GM23338 (cell line): ENCODE measurements at regions not wholly inside any gene's neighbourhood (a gene's known extent, or its start where the extent isn't known, plus 50 kb on each side); places are given as distances from the start of the nearest gene placed in this dataset.

Experiments
- ATAC-seq: fragments of 200-7000 bp; cut with Tn5 transposase; 3 replicates; pipeline ENCODE4 v1.9.1; 2020
- DNase-seq: peaks from one replicate; pipeline ENCODE4 v3.0.0-alpha.2; 2015; ENCODE audit warnings: low spot score
- H2AFZ ChIP-seq: fragments of 200-600 bp; sonication (generic); 2 replicates; pipeline ENCODE4 v1.8.0; 2016; ENCODE audit warnings: antibody characterized with exemption, mild to moderate bottlenecking, moderate library complexity
- H3F3A ChIP-seq: fragments of 200-600 bp; sonication (generic); replicated peaks from 2 replicates; pipeline ENCODE4 v1.8.0; 2017; ENCODE audit warnings: antibody characterized with exemption, mixed run types, low read depth
- H3K27ac ChIP-seq: fragments of 200-600 bp; sonication (generic); 2 replicates; pipeline ENCODE4 v1.6.1; 2016; ENCODE audit warnings: low read depth
- H3K27me3 ChIP-seq: fragments of 200-600 bp; sonication (generic); 2 replicates; pipeline ENCODE4 v1.8.0; 2016; ENCODE audit warnings: mild to moderate bottlenecking, mixed run types, moderate library complexity; ENCODE audit not compliant: insufficient read depth
- H3K36me3 ChIP-seq: fragments of 200-600 bp; sonication (generic); 2 replicates; pipeline ENCODE4 v1.8.0; 2016; ENCODE audit warnings: mild to moderate bottlenecking; ENCODE audit not compliant: insufficient read depth
- H3K4me1 ChIP-seq: fragments of 200-600 bp; sonication (generic); 2 replicates; pipeline ENCODE4 v1.8.0; 2016; ENCODE audit warnings: mild to moderate bottlenecking, moderate library complexity; ENCODE audit not compliant: insufficient read depth
- H3K4me2 ChIP-seq: fragments of 200-600 bp; sonication (generic); 2 replicates; pipeline ENCODE4 v1.7.1; 2017; ENCODE audit warnings: mixed run types
- H3K4me3 ChIP-seq: fragments of 200-600 bp; sonication (generic); 2 replicates; pipeline ENCODE4 v1.6.1; 2016; ENCODE audit warnings: mixed run types
- H3K79me2 ChIP-seq: fragments of 200-600 bp; sonication (generic); replicated peaks from 2 replicates; pipeline ENCODE4 v1.8.0; 2017; ENCODE audit warnings: mild to moderate bottlenecking; ENCODE audit not compliant: insufficient read depth
- H3K9me2 ChIP-seq: fragments of 200-600 bp; sonication (generic); 2 replicates; pipeline ENCODE4 v1.8.0; 2017; ENCODE audit not compliant: insufficient read depth
- H4K20me1 ChIP-seq: fragments of 200-600 bp; sonication (generic); replicated peaks from 2 replicates; pipeline ENCODE4 v1.8.0; 2017; ENCODE audit warnings: mild to moderate bottlenecking; ENCODE audit not compliant: insufficient read depth
- H3K27ac Mint-ChIP-seq: 2 replicates; pipeline ENCODE4 v1.8.0; 2020; ENCODE audit warnings: inconsistent platforms, mild to moderate bottlenecking, moderate library complexity, mixed read lengths
- H3K27me3 Mint-ChIP-seq: 3 replicates; pipeline ENCODE4 v1.8.0; 2022; ENCODE audit warnings: low read depth, mild to moderate bottlenecking, moderate library complexity, mixed read lengths, inconsistent platforms; ENCODE audit not compliant: insufficient read depth, poor library complexity
- H3K36me3 Mint-ChIP-seq: 3 replicates; pipeline ENCODE4 v1.8.0; 2021; ENCODE audit warnings: low read depth, mild to moderate bottlenecking, inconsistent platforms, moderate library complexity, mixed read lengths
- H3K4me1 Mint-ChIP-seq: 3 replicates; pipeline ENCODE4 v1.8.0; 2020; ENCODE audit warnings: mild to moderate bottlenecking, inconsistent platforms, mixed read lengths
- H3K4me3 Mint-ChIP-seq: 3 replicates; pipeline ENCODE4 v1.8.0; 2021; ENCODE audit warnings: moderate library complexity, mild to moderate bottlenecking, inconsistent platforms, mixed read lengths
- H3K9me3 Mint-ChIP-seq: 3 replicates; pipeline ENCODE4 v1.8.0; 2020; ENCODE audit warnings: moderate library complexity, mild to moderate bottlenecking, inconsistent platforms, mixed read lengths
- CREB1 ChIP-seq: fragments of 250-450 bp; sonication (Bioruptor Pico); IDR thresholded peaks from 2 replicates; pipeline ENCODE4 v1.5.0; 2020; ENCODE audit warnings: low read depth, mild to moderate bottlenecking, moderate library complexity
- CTCF ChIP-seq, 2 experiments: fragments of 200-600 bp in 1 of 2; sonication (generic) in 1 of 2; conservative IDR thresholded peaks; 2 replicates each; pipeline versions ENCODE4 v1.5.1 to v1.6.1; 2016 to 2017; ENCODE audit warnings: antibody characterized with exemption in 2 of 2, low read depth in 2 of 2, mild to moderate bottlenecking in 2 of 2, moderate library complexity in 1 of 2
- ETS1 ChIP-seq: IDR thresholded peaks from 2 replicates; pipeline ENCODE4 v1.6.1; 2016; ENCODE audit warnings: antibody characterized with exemption
- EZH2 ChIP-seq: fragments of 200-600 bp; sonication (generic); IDR thresholded peaks from one replicate; pipeline ENCODE4 v1.8.0; 2017; ENCODE audit warnings: antibody characterized with exemption, mild to moderate bottlenecking, low read depth; ENCODE audit not compliant: unreplicated experiment
- EZH2phosphoT487 ChIP-seq: fragments of 200-600 bp; sonication (generic); IDR thresholded peaks from one replicate; pipeline ENCODE4 v1.8.1; 2018; ENCODE audit warnings: antibody characterized with exemption; ENCODE audit not compliant: unreplicated experiment
- NANOG ChIP-seq: IDR thresholded peaks from 2 replicates; pipeline ENCODE4 v1.6.1; 2016; ENCODE audit warnings: antibody characterized with exemption, borderline replicate concordance
- POLR2AphosphoS5 ChIP-seq: IDR thresholded peaks from 2 replicates; pipeline ENCODE4 v1.6.1; 2016; ENCODE audit warnings: antibody characterized with exemption, low read depth
- REST ChIP-seq: IDR thresholded peaks from one replicate; pipeline ENCODE4 v1.6.1; 2018; ENCODE audit warnings: antibody characterized with exemption; ENCODE audit not compliant: unreplicated experiment
- STAT1 ChIP-seq: IDR thresholded peaks from one replicate; pipeline ENCODE4 v1.6.1; 2016; ENCODE audit warnings: antibody characterized with exemption; ENCODE audit not compliant: unreplicated experiment
- ZNF114 ChIP-seq: fragments of 250-450 bp; sonication (Bioruptor Pico); IDR thresholded peaks from 2 replicates; pipeline ENCODE4 v1.5.0; 2020; ENCODE audit warnings: mild to moderate bottlenecking, moderate library complexity
- ZNF331 ChIP-seq: fragments of 250-450 bp; sonication (Bioruptor Pico); IDR thresholded peaks from 2 replicates; pipeline ENCODE4 v1.5.0; 2020; ENCODE audit warnings: low read depth, mild to moderate bottlenecking, moderate library complexity
- ZNF462 ChIP-seq: fragments of 250-450 bp; sonication (Bioruptor Pico); IDR thresholded peaks from 2 replicates; pipeline ENCODE4 v1.5.0; 2020; ENCODE audit warnings: mild to moderate bottlenecking, moderate library complexity

- Histone ChIP-seq H3K36me3 (peaks cover 5% of the 10 kb centered on the region), H2AFZ (no peak overlapping the region), H3K9me2 (no peaks in the 10 kb centered on the region), H3F3A (no peaks in the 10 kb centered on the region), H3K27me3 (no peaks in the 10 kb centered on the region), H3K79me2 (no peaks in the 10 kb centered on the region), H3K27ac (no peak overlapping the region), H3K4me2 (no peak overlapping the region), H3K4me1 (no peaks in the 10 kb centered on the region), H3K4me3 (no peak overlapping the region), H4K20me1 (no peaks in the 10 kb centered on the region)
- TF ChIP-seq STAT1 (no peak), CREB1 (CRISPR knock-in tag) (no peak), ETS1 (no peak), ZNF462 (CRISPR knock-in tag) (no peak), EZH2phosphoT487 (no peak), ZNF331 (CRISPR knock-in tag) (no peak), NANOG (no peak), CTCF (conservative IDR thresholded peaks at IDR 0.05; ENCODE audit: low read depth in 2 of 2) (no peak), POLR2AphosphoS5 (no peak), REST (no peak), ZNF114 (CRISPR knock-in tag) (no peak), EZH2 (no peak)
- peaks cover 27% of the 10 kb centered on the region for H3K9me3 Mint-ChIP-seq
- ATAC-seq (no peak), DNase-seq (no peak)
- peaks cover 12% of the 10 kb centered on the region for H3K36me3 Mint-ChIP-seq
- no peak overlapping the region for H3K4me3 Mint-ChIP-seq
- H3K27ac Mint-ChIP-seq = no peak overlapping the region
- H3K27me3 Mint-ChIP-seq = peaks cover 4% of the 10 kb centered on the region
- no peaks in the 10 kb centered on the region for H3K4me1 Mint-ChIP-seq
Observed at GRCh38 chr6:169035385-169036240, 218.0 kb downstream of the THBS2 start.
